ENCODE measurements at regions not wholly inside any gene's neighbourhood (a gene's known extent, or its start where the extent isn't known, plus 50 kb on each side); places are given as distances from the start of the nearest gene placed in this dataset.

- DNase-seq (ENCODE audit: low read depth in 4 of 4, low spot score in 3 of 4): no peak
Observed at GRCh38 chr6:111984516-111985201, 69.2 kb upstream of the CCN6 start.

GRCh38 chr6:111985202-111985731 lies 68.6 kb upstream of the CCN6 start:
- peak in 3 of 4 donors; percentile 32 to 52 (median 41) for DNase-seq (ENCODE audit: low read depth in 4 of 4, low spot score in 3 of 4)

GRCh38 chr6:111986651-111987050 lies 67.3 kb upstream of the CCN6 start:
- no peak for DNase-seq (ENCODE audit: low read depth in 4 of 4, low spot score in 3 of 4)

- DNase-seq (ENCODE audit: low read depth in 4 of 4, low spot score in 3 of 4): no peak
Observed at GRCh38 chr6:111987295-111987694, 66.6 kb upstream of the CCN6 start.

GRCh38 chr6:111988926-111989325 lies 65.0 kb upstream of the CCN6 start:
- DNase-seq (ENCODE audit: low read depth in 4 of 4, low spot score in 3 of 4): no peak

GRCh38 chr6:111989743-111990142 lies 64.2 kb upstream of the CCN6 start:
- no peak for DNase-seq (ENCODE audit: low read depth in 4 of 4, low spot score in 3 of 4)

- DNase-seq (ENCODE audit: low read depth in 4 of 4, low spot score in 3 of 4): no peak
Observed at GRCh38 chr6:111990214-111990613, 63.7 kb upstream of the CCN6 start.

- no peak for DNase-seq (ENCODE audit: low read depth in 4 of 4, low spot score in 3 of 4)
Observed at GRCh38 chr6:111992851-111993250, 61.1 kb upstream of the CCN6 start.

- no peak for DNase-seq (ENCODE audit: low read depth in 4 of 4, low spot score in 3 of 4)
Observed at GRCh38 chr6:111993342-111993741, 60.6 kb upstream of the CCN6 start.

- DNase-seq (ENCODE audit: low read depth in 4 of 4, low spot score in 3 of 4): no peak
Observed at GRCh38 chr6:111994791-111995190, 59.1 kb upstream of the CCN6 start.

GRCh38 chr6:111995404-111995803 lies 58.5 kb upstream of the CCN6 start:
- no peak for DNase-seq (ENCODE audit: low read depth in 4 of 4, low spot score in 3 of 4)

- DNase-seq (ENCODE audit: low read depth in 4 of 4, low spot score in 3 of 4): no peak
Observed at GRCh38 chr6:111996144-111996865, 57.6 kb upstream of the CCN6 start.

GRCh38 chr6:111997078-111997852 lies 56.6 kb upstream of the CCN6 start:
- peak; percentile 68 to 77 (median 71) for DNase-seq (ENCODE audit: low read depth in 4 of 4, low spot score in 3 of 4)

- DNase-seq (ENCODE audit: low read depth in 4 of 4, low spot score in 3 of 4): no peak
Observed at GRCh38 chr6:111997853-111998208, 56.1 kb upstream of the CCN6 start.

GRCh38 chr6:112002307-112002706 lies 51.6 kb upstream of the CCN6 start:
- DNase-seq (ENCODE audit: low read depth in 4 of 4, low spot score in 3 of 4): no peak
